A673 (cell line): ENCODE measurements at regions not wholly inside any gene's neighbourhood (a gene's known extent, or its start where the extent isn't known, plus 50 kb on each side); places are given as distances from the start of the nearest gene placed in this dataset.

Experiments
- BruUV-seq: library from RNA; stranded (reverse); fragments of 400-500 nt; replicated peaks from 2 replicates; lab custom pipeline; 2021; lab: Mats Ljungman, UMichigan
- CTCF ChIA-PET: fragments of 300-600 bp; sonication (Branson Sonifier 250); formaldehyde crosslinking; loops from one replicate; lab custom pipeline; 2022; ENCODE audit warnings: antibody characterized with exemption; lab: Charles Lee
- POLR2A ChIA-PET: fragments of 300-600 bp; sonication (Branson Sonifier 250); formaldehyde crosslinking; loops from one replicate; lab custom pipeline; 2022; ENCODE audit warnings: antibody characterized with exemption; ENCODE audit not compliant: low non-redundant PET; lab: Charles Lee
- DNase-seq: peaks from one replicate; pipeline ENCODE4 v3.0.0-alpha.2; 2015; ENCODE audit warnings: low spot score
- H3K27ac ChIP-seq: fragments of 200-600 bp; sonication (generic); 2 replicates; pipeline ENCODE4 v1.5.1; 2016; ENCODE audit warnings: mixed run types, low read depth, mild to moderate bottlenecking, mixed read lengths, antibody characterized with exemption, low read length; ENCODE audit not compliant: poor library complexity, severe bottlenecking
- H3K27me3 ChIP-seq: fragments of 200-600 bp; sonication (generic); replicated peaks from 2 replicates; pipeline ENCODE4 v1.6.1; 2017; ENCODE audit warnings: mixed run types, low read depth, mild to moderate bottlenecking, mixed read lengths, antibody characterized with exemption, low read length; ENCODE audit not compliant: insufficient read depth, poor library complexity
- H3K36me3 ChIP-seq: fragments of 200-600 bp; sonication (generic); 2 replicates; pipeline ENCODE4 v1.6.1; 2016; ENCODE audit warnings: mixed run types, mild to moderate bottlenecking, mixed read lengths, antibody characterized with exemption, low read length; ENCODE audit not compliant: insufficient read depth, poor library complexity, severe bottlenecking
- H3K4me1 ChIP-seq: fragments of 200-600 bp; sonication (generic); 2 replicates; pipeline ENCODE4 v1.6.1; 2017; ENCODE audit warnings: mixed run types, mild to moderate bottlenecking, mixed read lengths, antibody characterized with exemption, low read length; ENCODE audit not compliant: insufficient read depth, poor library complexity, severe bottlenecking
- H3K4me3 ChIP-seq: fragments of 200-600 bp; sonication (generic); 2 replicates; pipeline ENCODE4 v1.5.1; 2016; ENCODE audit warnings: low read depth, mixed run types, mild to moderate bottlenecking, mixed read lengths, low read length; ENCODE audit not compliant: poor library complexity, severe bottlenecking
- H3K9me3 ChIP-seq: fragments of 200-600 bp; sonication (generic); 2 replicates; pipeline ENCODE4 v1.6.1; 2016; ENCODE audit warnings: mixed run types, low read depth, mild to moderate bottlenecking, mixed read lengths, antibody characterized with exemption, low read length; ENCODE audit not compliant: poor library complexity, severe bottlenecking
- EZH2 ChIP-seq: fragments of 200-600 bp; sonication (generic); IDR thresholded peaks from 2 replicates; pipeline ENCODE4 v1.6.1; 2017; ENCODE audit warnings: borderline replicate concordance, low read depth, mild to moderate bottlenecking, mixed read lengths, antibody characterized with exemption, low read length; ENCODE audit not compliant: poor library complexity, severe bottlenecking
- intact Hi-C: fragments of 100-400 bp; cut with micrococcal nuclease; formaldehyde crosslinking; loops from one replicate; pipeline ENCODE4 v1.10.0; 2022; ENCODE audit not compliant: unreplicated experiment
- TF ChIP-seq, protein P1 (sequence below): fragments of 300-800, 200-600 bp; sonication (generic); conservative IDR thresholded peaks from 2 replicates; pipeline ENCODE4 v1.5.1; 2017; ENCODE audit warnings: low read depth, mild to moderate bottlenecking, antibody characterized with exemption, low read length, moderate library complexity, mixed read lengths

GRCh38 chr1:29645586-29645985, 409.3 kb downstream of the PTPRU start:
- ChIA-PET CTCF (interaction anchor here (0.6 kb wide), 1 partner anchor 437 kb away, joined by 4 read pairs; no protein-coding TSS in a partner anchor), POLR2A (no interaction called here)
- DNase-seq = no peak
- Histone ChIP-seq H3K27ac (no peak overlapping the region), H3K36me3 (no peaks in the 10 kb centered on the region), H3K9me3 (no peaks in the 10 kb centered on the region), H3K4me1 (no peaks in the 10 kb centered on the region), H3K27me3 (no peaks in the 10 kb centered on the region), H3K4me3 (no peak overlapping the region)
- BruUV-seq = no TSS peak
- intact Hi-C loops = no loop called here
- TF ChIP-seq, protein P1, sequence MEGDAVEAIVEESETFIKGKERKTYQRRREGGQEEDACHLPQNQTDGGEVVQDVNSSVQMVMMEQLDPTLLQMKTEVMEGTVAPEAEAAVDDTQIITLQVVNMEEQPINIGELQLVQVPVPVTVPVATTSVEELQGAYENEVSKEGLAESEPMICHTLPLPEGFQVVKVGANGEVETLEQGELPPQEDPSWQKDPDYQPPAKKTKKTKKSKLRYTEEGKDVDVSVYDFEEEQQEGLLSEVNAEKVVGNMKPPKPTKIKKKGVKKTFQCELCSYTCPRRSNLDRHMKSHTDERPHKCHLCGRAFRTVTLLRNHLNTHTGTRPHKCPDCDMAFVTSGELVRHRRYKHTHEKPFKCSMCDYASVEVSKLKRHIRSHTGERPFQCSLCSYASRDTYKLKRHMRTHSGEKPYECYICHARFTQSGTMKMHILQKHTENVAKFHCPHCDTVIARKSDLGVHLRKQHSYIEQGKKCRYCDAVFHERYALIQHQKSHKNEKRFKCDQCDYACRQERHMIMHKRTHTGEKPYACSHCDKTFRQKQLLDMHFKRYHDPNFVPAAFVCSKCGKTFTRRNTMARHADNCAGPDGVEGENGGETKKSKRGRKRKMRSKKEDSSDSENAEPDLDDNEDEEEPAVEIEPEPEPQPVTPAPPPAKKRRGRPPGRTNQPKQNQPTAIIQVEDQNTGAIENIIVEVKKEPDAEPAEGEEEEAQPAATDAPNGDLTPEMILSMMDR = no peak
- TF ChIP-seq EZH2 = no peak

DNA sequence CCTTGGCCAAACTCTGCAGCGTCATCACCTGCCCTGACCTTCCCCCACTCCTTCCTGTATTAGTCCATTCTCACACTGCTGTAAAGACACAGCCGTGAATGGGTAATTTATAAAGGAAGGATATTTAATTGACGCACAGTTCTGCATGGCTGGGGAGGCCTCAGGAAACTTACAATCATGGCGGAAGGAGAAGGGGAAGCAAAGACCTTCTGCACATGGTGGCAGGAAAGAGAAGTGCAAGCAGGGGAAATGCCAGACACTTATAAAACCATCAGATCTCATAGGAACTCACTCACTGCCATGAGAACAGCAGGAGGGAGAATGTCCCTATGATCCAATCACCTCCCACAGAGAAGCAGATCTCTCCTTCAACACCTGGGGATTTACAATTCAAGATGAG, 408.5 kb downstream of the PTPRU start:
- no peak for DNase-seq
- no peaks in the 10 kb centered on the region for H3K4me1 ChIP-seq
- no peaks in the 10 kb centered on the region for H3K36me3 ChIP-seq
- CTCF ChIA-PET = no interaction called here
- H3K27ac ChIP-seq = no peak overlapping the region
- BruUV-seq = no TSS peak
- no peaks in the 10 kb centered on the region for H3K27me3 ChIP-seq
- no peaks in the 10 kb centered on the region for H3K9me3 ChIP-seq
- TF ChIP-seq, protein P1 = no peak
- TF ChIP-seq EZH2 = no peak
- POLR2A ChIA-PET = no interaction called here
- no peak overlapping the region for H3K4me3 ChIP-seq
- intact Hi-C loops = no loop called here

DNA sequence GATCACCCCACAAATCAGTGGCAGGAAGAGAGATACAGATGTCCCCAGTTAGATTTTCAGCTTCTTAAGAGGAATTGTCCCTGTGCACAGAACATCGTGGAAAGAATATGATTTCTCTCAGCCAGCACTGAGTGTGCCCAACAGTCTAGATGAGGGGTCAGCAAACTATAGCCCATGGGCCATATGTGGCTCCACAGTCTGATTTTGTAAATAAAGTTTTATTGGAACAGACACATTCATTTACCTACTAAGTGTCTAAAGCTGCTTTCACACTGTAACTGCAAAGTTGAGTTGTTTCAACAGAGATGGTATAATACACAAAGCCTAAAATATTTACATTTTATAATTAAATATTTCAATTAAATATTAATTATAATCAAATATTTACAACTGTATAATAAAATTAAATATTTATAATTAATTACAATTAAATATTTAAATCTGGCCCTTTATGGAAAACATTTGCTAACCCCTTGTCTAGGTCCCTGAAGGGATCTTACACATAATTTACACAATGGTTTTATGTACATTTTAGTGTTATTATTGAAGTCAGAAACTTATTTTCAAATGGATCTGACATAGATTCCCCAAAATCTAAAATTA, 407.6 kb downstream of the PTPRU start:
- no peak for DNase-seq
- Histone ChIP-seq H3K9me3 (no peaks in the 10 kb centered on the region), H3K27me3 (no peaks in the 10 kb centered on the region), H3K27ac (no peak overlapping the region), H3K4me3 (no peak overlapping the region), H3K4me1 (no peaks in the 10 kb centered on the region), H3K36me3 (no peaks in the 10 kb centered on the region)
- intact Hi-C loops = no loop called here
- TF ChIP-seq EZH2 = no peak
- TF ChIP-seq, protein P1 = no peak
- BruUV-seq = no TSS peak
- ChIA-PET POLR2A (no interaction called here), CTCF (no interaction called here)
